MM.1S (cell line): ENCODE measurements at regions not wholly inside any gene's neighbourhood (a gene's known extent, or its start where the extent isn't known, plus 50 kb on each side); places are given as distances from the start of the nearest gene placed in this dataset.

ENCODE experiments used
- DNase-seq: peaks from one replicate; pipeline ENCODE4 v3.0.0-alpha.2; 2015
- H2AFZ ChIP-seq: fragments of 300-600 bp; sonication (generic); 2 replicates; pipeline ENCODE4 v1.6.0; 2016; ENCODE audit warnings: antibody characterized with exemption, low read length
- H3F3A ChIP-seq: fragments of 300-600 bp; sonication (generic); 2 replicates; pipeline ENCODE4 v1.6.1; 2016; ENCODE audit warnings: mild to moderate bottlenecking, antibody characterized with exemption, low read length, moderate library complexity, mixed read lengths; ENCODE audit not compliant: insufficient read depth
- H3K27ac ChIP-seq: fragments of 300-600 bp; sonication (generic); 2 replicates; pipeline ENCODE4 v1.5.1; 2016; ENCODE audit warnings: mild to moderate bottlenecking, low read length
- H3K27me3 ChIP-seq: fragments of 300-600 bp; sonication (generic); replicated peaks from 2 replicates; pipeline ENCODE4 v1.6.0; 2016; ENCODE audit warnings: low read length; ENCODE audit not compliant: insufficient read depth
- H3K36me3 ChIP-seq: fragments of 300-600 bp; sonication (generic); replicated peaks from 2 replicates; pipeline ENCODE4 v1.6.1; 2016; ENCODE audit warnings: mild to moderate bottlenecking, low read length, mixed read lengths; ENCODE audit not compliant: insufficient read depth
- H3K4me1 ChIP-seq: fragments of 300-600 bp; sonication (generic); 2 replicates; pipeline ENCODE4 v1.6.1; 2016; ENCODE audit warnings: low read length, mixed read lengths
- H3K4me2 ChIP-seq: fragments of 300-600 bp; sonication (generic); 2 replicates; pipeline ENCODE4 v1.6.0; 2016; ENCODE audit warnings: low read depth, low read length
- H3K4me3 ChIP-seq: fragments of 300-600 bp; sonication (generic); 2 replicates; pipeline ENCODE4 v1.5.1; 2016; ENCODE audit warnings: low read length, mixed read lengths
- H3K79me2 ChIP-seq: fragments of 300-600 bp; sonication (generic); 2 replicates; pipeline ENCODE4 v1.6.1; 2016; ENCODE audit warnings: mixed run types, low read length, mixed read lengths
- H3K9ac ChIP-seq: fragments of 300-600 bp; sonication (generic); 2 replicates; pipeline ENCODE4 v1.6.1; 2016; ENCODE audit warnings: low read length, mixed read lengths
- H3K9me2 ChIP-seq: fragments of 300-600 bp; sonication (generic); replicated peaks from 2 replicates; pipeline ENCODE4 v1.6.1; 2016; ENCODE audit warnings: mild to moderate bottlenecking, low read length, mixed read lengths; ENCODE audit not compliant: insufficient read depth
- H3K9me3 ChIP-seq: fragments of 300-600 bp; sonication (generic); replicated peaks from 2 replicates; pipeline ENCODE4 v1.6.1; 2016; ENCODE audit warnings: mild to moderate bottlenecking, low read length, mixed read lengths; ENCODE audit not compliant: insufficient read depth
- H4K20me1 ChIP-seq: fragments of 300-600 bp; sonication (generic); 2 replicates; pipeline ENCODE4 v1.6.1; 2016; ENCODE audit warnings: mild to moderate bottlenecking, low read length, moderate library complexity, mixed read lengths; ENCODE audit not compliant: insufficient read depth
- CTCF ChIP-seq: fragments of 300-600 bp; sonication (generic); IDR thresholded peaks from 2 replicates; pipeline ENCODE4 v1.5.1; 2016; ENCODE audit warnings: antibody characterized with exemption, low read length, mixed read lengths
- EZH2 ChIP-seq: fragments of 300-600 bp; sonication (generic); optimal IDR thresholded peaks from 2 replicates; pipeline ENCODE3; 2017; ENCODE audit warnings: low read depth, mild to moderate bottlenecking, antibody characterized with exemption, low read length, mixed read lengths
- EZH2phosphoT487 ChIP-seq: fragments of 300-600 bp; sonication (generic); IDR thresholded peaks from 2 replicates; pipeline ENCODE4 v1.6.1; 2018; ENCODE audit warnings: antibody characterized with exemption, low read length

GRCh38 chr4:33696586-33696985, 2547.7 kb downstream of the ARAP2 start:
- H3K4me2 ChIP-seq = no peak overlapping the region
- H3K36me3 ChIP-seq = no peaks in the 10 kb centered on the region

GRCh38 chr4:33709247-33709646, 2535.1 kb downstream of the ARAP2 start:
- no peaks in the 10 kb centered on the region for H3K4me1 ChIP-seq
- no peak overlapping the region for H3K27ac ChIP-seq

More at GRCh38 chr4:33696586-33696985, 2547.7 kb downstream of the ARAP2 start:
- no peak overlapping the region for H3K4me3 ChIP-seq
- H3K9me3 ChIP-seq = no peaks in the 10 kb centered on the region
- H4K20me1 ChIP-seq = no peaks in the 10 kb centered on the region
- H2AFZ ChIP-seq = no peak overlapping the region
- no peaks in the 10 kb centered on the region for H3K27me3 ChIP-seq
- H3K27ac ChIP-seq = no peak overlapping the region
- no peaks in the 10 kb centered on the region for H3F3A ChIP-seq
- H3K4me1 ChIP-seq = no peaks in the 10 kb centered on the region
- H3K9me2 ChIP-seq = no peaks in the 10 kb centered on the region
- TF ChIP-seq CTCF (no peak), EZH2phosphoT487 (no peak), EZH2 (no peak)
- no peaks in the 10 kb centered on the region for H3K79me2 ChIP-seq
- H3K9ac ChIP-seq = no peak overlapping the region
- no peak for DNase-seq

GRCh38 chr4:33711826-33712225, 2532.5 kb downstream of the ARAP2 start:
- Histone ChIP-seq H3K27ac (no peak overlapping the region), H3K9me2 (no peaks in the 10 kb centered on the region), H3K27me3 (no peaks in the 10 kb centered on the region), H4K20me1 (no peaks in the 10 kb centered on the region), H3K36me3 (no peaks in the 10 kb centered on the region), H3K4me3 (no peak overlapping the region), H3K4me1 (no peaks in the 10 kb centered on the region), H3F3A (no peaks in the 10 kb centered on the region), H2AFZ (no peak overlapping the region), H3K9ac (no peak overlapping the region), H3K9me3 (no peaks in the 10 kb centered on the region), H3K79me2 (no peaks in the 10 kb centered on the region), H3K4me2 (no peak overlapping the region)
- TF ChIP-seq CTCF (no peak), EZH2phosphoT487 (no peak), EZH2 (no peak)
- DNase-seq = no peak

More at GRCh38 chr4:33709247-33709646, 2535.1 kb downstream of the ARAP2 start:
- H3K9me2 ChIP-seq = no peaks in the 10 kb centered on the region
- no peaks in the 10 kb centered on the region for H3K36me3 ChIP-seq
- no peak overlapping the region for H3K9ac ChIP-seq
- DNase-seq = no peak
- no peaks in the 10 kb centered on the region for H3K79me2 ChIP-seq
- H3F3A ChIP-seq = no peaks in the 10 kb centered on the region
- no peak overlapping the region for H2AFZ ChIP-seq
- H3K4me3 ChIP-seq = no peak overlapping the region
- H4K20me1 ChIP-seq = no peaks in the 10 kb centered on the region
- TF ChIP-seq EZH2phosphoT487 (no peak), EZH2 (no peak), CTCF (no peak)
- H3K4me2 ChIP-seq = no peak overlapping the region
- no peaks in the 10 kb centered on the region for H3K27me3 ChIP-seq
- H3K9me3 ChIP-seq = no peaks in the 10 kb centered on the region
